ENCODE measurements at regions not wholly inside any gene's neighbourhood (a gene's known extent, or its start where the extent isn't known, plus 50 kb on each side); places are given as distances from the start of the nearest gene placed in this dataset.

- TF ChIP-seq, protein P1, sequence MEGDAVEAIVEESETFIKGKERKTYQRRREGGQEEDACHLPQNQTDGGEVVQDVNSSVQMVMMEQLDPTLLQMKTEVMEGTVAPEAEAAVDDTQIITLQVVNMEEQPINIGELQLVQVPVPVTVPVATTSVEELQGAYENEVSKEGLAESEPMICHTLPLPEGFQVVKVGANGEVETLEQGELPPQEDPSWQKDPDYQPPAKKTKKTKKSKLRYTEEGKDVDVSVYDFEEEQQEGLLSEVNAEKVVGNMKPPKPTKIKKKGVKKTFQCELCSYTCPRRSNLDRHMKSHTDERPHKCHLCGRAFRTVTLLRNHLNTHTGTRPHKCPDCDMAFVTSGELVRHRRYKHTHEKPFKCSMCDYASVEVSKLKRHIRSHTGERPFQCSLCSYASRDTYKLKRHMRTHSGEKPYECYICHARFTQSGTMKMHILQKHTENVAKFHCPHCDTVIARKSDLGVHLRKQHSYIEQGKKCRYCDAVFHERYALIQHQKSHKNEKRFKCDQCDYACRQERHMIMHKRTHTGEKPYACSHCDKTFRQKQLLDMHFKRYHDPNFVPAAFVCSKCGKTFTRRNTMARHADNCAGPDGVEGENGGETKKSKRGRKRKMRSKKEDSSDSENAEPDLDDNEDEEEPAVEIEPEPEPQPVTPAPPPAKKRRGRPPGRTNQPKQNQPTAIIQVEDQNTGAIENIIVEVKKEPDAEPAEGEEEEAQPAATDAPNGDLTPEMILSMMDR (IDR thresholded peaks at IDR 0.05; ENCODE audit: low read depth, low read length, missing input control) = no peak
- TF ChIP-seq ATF3 (IDR thresholded peaks at IDR 0.05) (no peak), ZBTB33 (IDR thresholded peaks at IDR 0.05) (no peak), RAD21 (IDR thresholded peaks at IDR 0.05) (no peak), SP1 (IDR thresholded peaks at IDR 0.05) (no peak)
- TF ChIP-seq, protein P2, sequence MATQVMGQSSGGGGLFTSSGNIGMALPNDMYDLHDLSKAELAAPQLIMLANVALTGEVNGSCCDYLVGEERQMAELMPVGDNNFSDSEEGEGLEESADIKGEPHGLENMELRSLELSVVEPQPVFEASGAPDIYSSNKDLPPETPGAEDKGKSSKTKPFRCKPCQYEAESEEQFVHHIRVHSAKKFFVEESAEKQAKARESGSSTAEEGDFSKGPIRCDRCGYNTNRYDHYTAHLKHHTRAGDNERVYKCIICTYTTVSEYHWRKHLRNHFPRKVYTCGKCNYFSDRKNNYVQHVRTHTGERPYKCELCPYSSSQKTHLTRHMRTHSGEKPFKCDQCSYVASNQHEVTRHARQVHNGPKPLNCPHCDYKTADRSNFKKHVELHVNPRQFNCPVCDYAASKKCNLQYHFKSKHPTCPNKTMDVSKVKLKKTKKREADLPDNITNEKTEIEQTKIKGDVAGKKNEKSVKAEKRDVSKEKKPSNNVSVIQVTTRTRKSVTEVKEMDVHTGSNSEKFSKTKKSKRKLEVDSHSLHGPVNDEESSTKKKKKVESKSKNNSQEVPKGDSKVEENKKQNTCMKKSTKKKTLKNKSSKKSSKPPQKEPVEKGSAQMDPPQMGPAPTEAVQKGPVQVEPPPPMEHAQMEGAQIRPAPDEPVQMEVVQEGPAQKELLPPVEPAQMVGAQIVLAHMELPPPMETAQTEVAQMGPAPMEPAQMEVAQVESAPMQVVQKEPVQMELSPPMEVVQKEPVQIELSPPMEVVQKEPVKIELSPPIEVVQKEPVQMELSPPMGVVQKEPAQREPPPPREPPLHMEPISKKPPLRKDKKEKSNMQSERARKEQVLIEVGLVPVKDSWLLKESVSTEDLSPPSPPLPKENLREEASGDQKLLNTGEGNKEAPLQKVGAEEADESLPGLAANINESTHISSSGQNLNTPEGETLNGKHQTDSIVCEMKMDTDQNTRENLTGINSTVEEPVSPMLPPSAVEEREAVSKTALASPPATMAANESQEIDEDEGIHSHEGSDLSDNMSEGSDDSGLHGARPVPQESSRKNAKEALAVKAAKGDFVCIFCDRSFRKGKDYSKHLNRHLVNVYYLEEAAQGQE (IDR thresholded peaks at IDR 0.05) = no peak
Observed at GRCh38 chr1:57536749-57537423, 113.0 kb upstream of the DAB1 start.

All from liver (tissue), 3 donors.